Lower lobe of right lung (tissue), 2 donors: ENCODE measurements at regions not wholly inside any gene's neighbourhood (a gene's known extent, or its start where the extent isn't known, plus 50 kb on each side); places are given as distances from the start of the nearest gene placed in this dataset.

Source experiments
- ATAC-seq, 2 donors: fragments of 200-7000 bp; cut with Tn5 transposase; one replicate each; pipeline ENCODE4 v1.9.1; 2020 to 2022; ENCODE audit warnings: mild to moderate bottlenecking in 2 of 2, moderate library complexity in 2 of 2
- DNase-seq: peaks from one replicate; pipeline ENCODE4 v3.0.0-alpha.2; 2020
- H3K27ac ChIP-seq: fragments of 200-600 bp; one replicate; pipeline ENCODE4 v1.8.0; 2022
- H3K27me3 ChIP-seq: fragments of 200-600 bp; one replicate; pipeline ENCODE4 v1.8.0; 2022; ENCODE audit warnings: low read depth
- H3K36me3 ChIP-seq: fragments of 200-600 bp; one replicate; pipeline ENCODE4 v1.8.0; 2022; ENCODE audit warnings: mild to moderate bottlenecking
- H3K4me1 ChIP-seq: fragments of 200-600 bp; one replicate; pipeline ENCODE4 v1.8.0; 2022
- H3K4me3 ChIP-seq: fragments of 200-600 bp; one replicate; pipeline ENCODE4 v1.8.0; 2022; ENCODE audit warnings: mild to moderate bottlenecking
- H3K9me3 ChIP-seq: fragments of 200-600 bp; one replicate; pipeline ENCODE4 v1.8.0; 2022
- intact Hi-C: fragments of 100-400 bp; cut with DNase I; formaldehyde crosslinking; loops from one replicate; pipeline ENCODE4 v1.11.0; 2022
- TF ChIP-seq, protein P1 (sequence below): fragments of 200-600 bp; IDR thresholded peaks from one replicate; pipeline ENCODE4 v1.8.0; 2022; ENCODE audit warnings: antibody characterized with exemption, mild to moderate bottlenecking
- donor health status: DM: no; HTN: yes; CAD: no; lungs with severe emphysema.

DNA sequence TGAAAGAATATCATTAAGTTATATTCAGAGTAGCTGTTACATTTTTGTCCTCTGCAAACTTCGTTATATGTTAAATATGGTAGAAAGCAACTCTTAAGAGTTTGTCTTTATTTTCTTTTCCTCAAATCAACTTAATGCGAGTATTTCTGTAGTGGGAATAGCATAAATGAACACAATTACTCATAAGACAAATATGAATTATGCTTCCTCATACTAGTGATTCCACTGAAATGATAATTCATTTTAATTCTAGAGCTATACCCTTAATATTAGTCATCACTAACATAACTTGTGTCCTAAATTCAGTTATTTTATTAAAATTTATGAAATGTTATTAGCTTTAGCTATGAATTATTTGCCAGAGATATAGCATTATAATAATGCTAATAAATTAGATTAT, 820.6 kb upstream of the KCND2 start:
- TF ChIP-seq, protein P1, sequence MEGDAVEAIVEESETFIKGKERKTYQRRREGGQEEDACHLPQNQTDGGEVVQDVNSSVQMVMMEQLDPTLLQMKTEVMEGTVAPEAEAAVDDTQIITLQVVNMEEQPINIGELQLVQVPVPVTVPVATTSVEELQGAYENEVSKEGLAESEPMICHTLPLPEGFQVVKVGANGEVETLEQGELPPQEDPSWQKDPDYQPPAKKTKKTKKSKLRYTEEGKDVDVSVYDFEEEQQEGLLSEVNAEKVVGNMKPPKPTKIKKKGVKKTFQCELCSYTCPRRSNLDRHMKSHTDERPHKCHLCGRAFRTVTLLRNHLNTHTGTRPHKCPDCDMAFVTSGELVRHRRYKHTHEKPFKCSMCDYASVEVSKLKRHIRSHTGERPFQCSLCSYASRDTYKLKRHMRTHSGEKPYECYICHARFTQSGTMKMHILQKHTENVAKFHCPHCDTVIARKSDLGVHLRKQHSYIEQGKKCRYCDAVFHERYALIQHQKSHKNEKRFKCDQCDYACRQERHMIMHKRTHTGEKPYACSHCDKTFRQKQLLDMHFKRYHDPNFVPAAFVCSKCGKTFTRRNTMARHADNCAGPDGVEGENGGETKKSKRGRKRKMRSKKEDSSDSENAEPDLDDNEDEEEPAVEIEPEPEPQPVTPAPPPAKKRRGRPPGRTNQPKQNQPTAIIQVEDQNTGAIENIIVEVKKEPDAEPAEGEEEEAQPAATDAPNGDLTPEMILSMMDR = no peak
- no peak for DNase-seq
- Histone ChIP-seq H3K9me3 (no peaks in the 10 kb centered on the region), H3K27me3 (no peaks in the 10 kb centered on the region), H3K4me3 (no peak overlapping the region), H3K27ac (no peak overlapping the region), H3K36me3 (no peaks in the 10 kb centered on the region), H3K4me1 (no peaks in the 10 kb centered on the region)
- no peak for ATAC-seq
- intact Hi-C loops = no loop called here

DNA sequence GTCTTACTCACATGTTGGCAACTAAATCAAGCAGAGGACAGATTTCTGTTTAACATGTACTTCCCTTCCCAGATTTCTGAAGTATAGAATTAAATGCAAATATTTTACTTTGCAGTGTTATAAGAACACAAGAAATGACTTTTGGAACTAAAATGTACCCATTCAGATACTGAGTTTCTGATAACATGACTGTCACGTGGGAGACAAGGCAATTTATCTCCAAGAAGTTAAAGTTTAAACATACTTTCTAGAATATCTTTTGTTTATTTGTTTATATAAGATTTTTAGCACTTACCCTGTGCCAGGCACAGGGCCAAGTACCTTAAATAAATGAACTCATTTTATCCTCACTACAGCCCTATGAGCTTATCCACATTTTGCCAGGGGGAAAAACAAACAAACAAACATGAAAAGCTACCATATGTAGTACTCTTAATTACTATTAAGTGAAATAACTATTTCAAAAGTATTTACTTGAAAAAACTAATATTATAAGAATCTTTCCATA, 807.1 kb upstream of the KCND2 start:
- intact Hi-C loops = no loop called here
- no peaks in the 10 kb centered on the region for H3K4me1 ChIP-seq
- no peaks in the 10 kb centered on the region for H3K9me3 ChIP-seq
- ATAC-seq (no peak), DNase-seq (no peak)
- TF ChIP-seq, protein P1 = no peak
- no peak overlapping the region for H3K27ac ChIP-seq
- no peak overlapping the region for H3K4me3 ChIP-seq
- H3K36me3 ChIP-seq = no peaks in the 10 kb centered on the region
- no peaks in the 10 kb centered on the region for H3K27me3 ChIP-seq

DNA sequence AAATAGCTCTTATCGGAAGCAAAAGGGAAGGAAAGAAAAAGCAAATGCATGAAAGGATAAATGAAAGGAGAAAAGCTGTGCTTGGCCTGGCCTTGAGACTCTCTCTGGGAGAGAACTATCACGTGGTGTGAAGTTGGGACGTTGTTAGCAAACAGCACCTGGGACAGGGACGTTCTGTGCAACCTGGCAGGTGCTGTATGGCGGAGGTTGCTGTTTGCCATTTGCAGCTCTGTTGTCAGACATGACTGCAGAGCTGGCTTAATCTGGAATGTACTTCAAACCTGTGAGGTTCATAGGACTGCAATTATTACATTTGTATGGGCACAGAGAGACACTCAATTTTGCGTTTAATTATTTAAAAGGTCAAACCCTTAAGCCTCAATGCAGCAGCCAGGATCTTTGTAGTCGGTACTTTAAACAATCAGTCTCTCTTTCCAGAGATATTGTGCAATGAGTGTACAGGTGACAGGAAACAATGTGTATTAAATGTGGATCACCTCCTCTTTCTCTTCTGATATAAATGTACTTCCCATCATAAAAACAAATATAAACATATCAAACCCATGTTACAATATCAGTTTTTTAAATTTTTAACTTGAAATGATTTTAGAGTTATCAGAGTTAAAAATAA, 800.5 kb upstream of the KCND2 start:
- intact Hi-C loops = no loop called here
- H3K36me3 ChIP-seq = no peaks in the 10 kb centered on the region
- H3K4me1 ChIP-seq = no peaks in the 10 kb centered on the region
- no peaks in the 10 kb centered on the region for H3K9me3 ChIP-seq
- no peak overlapping the region for H3K4me3 ChIP-seq
- TF ChIP-seq, protein P1 = no peak
- ATAC-seq (peak; percentile 58 to 67), DNase-seq (no peak)
- H3K27ac ChIP-seq = no peak overlapping the region
- no peaks in the 10 kb centered on the region for H3K27me3 ChIP-seq

DNA sequence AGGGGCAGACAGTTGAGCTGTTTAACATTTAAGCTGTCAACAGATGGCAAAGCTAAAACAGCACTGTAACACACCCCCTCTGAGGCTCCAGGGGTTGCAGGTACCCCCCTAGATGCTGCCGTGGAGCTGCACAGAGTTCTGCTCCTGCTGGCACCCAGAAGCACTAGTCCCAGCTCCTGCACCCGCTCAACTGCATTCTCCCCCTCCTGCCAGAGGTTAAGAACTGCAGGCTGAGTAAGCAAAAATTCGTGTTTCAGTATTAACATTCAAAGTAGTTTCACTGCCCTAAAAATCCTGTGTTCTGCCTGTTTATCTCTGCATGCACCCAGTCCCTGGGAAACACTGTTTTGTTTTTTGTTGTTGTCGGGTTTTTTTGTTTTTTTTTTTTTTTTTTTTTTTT, 790.8 kb upstream of the KCND2 start:
- DNase-seq (no peak), ATAC-seq (peak in 1 of 2 donors; percentile 38)
- Histone ChIP-seq H3K36me3 (no peaks in the 10 kb centered on the region), H3K4me1 (no peaks in the 10 kb centered on the region), H3K4me3 (no peak overlapping the region), H3K9me3 (no peaks in the 10 kb centered on the region), H3K27me3 (no peaks in the 10 kb centered on the region), H3K27ac (no peak overlapping the region)
- TF ChIP-seq, protein P1 = peak; percentile 9
- intact Hi-C loops = no loop called here

DNA sequence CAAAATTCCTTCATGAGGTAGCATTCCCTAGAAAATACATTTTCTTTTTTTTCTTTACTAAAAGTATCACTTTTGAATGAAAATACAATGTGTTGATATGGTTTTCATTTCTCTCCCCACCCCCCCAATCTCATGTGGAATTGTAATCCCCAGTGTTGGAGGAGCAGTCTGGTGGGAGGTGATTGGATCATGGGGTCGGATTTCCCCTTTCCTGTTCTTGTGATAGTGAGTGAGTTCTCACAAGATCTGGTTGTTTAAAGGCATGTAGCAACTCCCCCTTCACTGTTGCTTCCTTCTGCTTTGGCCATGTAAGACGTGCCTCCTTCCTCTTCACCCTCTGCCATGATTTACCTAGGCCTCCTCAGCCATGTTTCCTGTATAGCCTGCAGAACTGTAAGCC, 790.3 kb upstream of the KCND2 start:
- no peak for DNase-seq
- Histone ChIP-seq H3K4me3 (no peak overlapping the region), H3K4me1 (no peaks in the 10 kb centered on the region), H3K27me3 (no peaks in the 10 kb centered on the region), H3K36me3 (no peaks in the 10 kb centered on the region), H3K9me3 (no peaks in the 10 kb centered on the region), H3K27ac (no peak overlapping the region)
- TF ChIP-seq, protein P1 = no peak
- no peak for ATAC-seq
- intact Hi-C loops = no loop called here
